ENCODE measurements at regions not wholly inside any gene's neighbourhood (a gene's known extent, or its start where the extent isn't known, plus 50 kb on each side); places are given as distances from the start of the nearest gene placed in this dataset.
"Not testable (repeated sequence)": the region's sequence is repeated elsewhere in the genome, so short reads cannot be mapped to it uniquely, and the experiment has no call there.

DNA sequence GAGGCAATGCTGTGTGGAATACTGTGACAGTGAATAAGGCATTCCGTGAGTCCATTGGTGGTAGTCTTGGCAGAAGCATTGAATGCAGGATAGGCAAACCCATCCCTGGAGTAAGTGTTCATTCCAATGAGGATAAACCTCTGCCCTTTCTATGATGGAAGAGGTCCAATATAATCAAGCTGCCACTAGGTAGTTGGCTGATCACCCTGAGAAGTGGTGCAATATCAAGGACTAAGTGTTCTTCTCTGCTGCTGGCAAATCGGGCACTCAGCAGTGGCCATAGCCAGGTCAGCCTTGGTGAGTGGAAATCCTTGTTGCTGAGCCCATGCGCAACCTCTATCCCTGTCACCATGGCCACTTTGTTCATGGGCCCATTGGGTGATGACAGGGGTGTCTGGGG, 70.1 kb downstream of the FBXO4 start:
- no peak for FAIRE-seq

DNA sequence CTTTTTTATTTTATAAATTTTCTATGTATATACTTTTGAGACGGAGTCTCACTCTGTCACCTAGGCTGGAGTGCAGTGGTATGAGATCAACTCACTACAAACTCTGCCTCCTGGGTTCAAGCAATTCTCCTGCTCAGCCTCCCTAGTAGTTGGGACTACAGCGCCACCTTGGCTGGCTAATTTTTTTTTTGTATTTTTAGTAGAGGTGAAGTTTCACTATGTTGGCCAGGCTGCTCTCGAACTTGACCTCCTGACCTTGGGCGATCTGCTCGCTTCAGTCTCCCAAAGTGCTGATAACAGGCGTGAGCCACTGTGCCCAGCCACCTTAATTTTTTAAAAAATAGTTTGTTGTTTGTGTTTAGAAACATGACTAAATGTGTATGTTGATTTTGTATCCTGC, 76.6 kb downstream of the FBXO4 start:
- no peak for FAIRE-seq

- not testable (repeated sequence) for FAIRE-seq
These were observed 78.8 kb downstream of the FBXO4 start for GRCh38 chr5:42003852-42004251.

- FAIRE-seq: no peak
These were observed 80.6 kb downstream of the FBXO4 start for GRCh38 chr5:42005561-42006153.

DNA sequence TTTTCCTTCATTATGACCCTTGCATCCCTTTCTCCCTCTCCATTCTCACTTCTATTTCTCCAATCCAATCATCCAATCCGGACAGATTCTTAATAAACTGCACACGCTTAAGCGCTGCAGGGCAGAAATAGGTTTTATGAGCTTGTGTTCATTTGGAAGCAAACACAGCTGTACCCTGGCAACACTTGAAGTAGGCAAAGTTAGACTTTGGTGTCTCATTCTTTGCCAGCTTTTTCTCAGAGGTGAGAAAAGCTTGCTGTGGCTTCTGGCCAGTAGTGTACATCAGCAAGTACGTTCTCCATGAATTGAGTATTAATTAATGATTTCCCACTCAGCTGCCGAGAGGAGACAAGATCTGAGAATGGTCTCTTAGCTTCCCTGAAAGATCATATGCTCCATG, 88.5 kb downstream of the FBXO4 start:
- no peak for FAIRE-seq

DNA sequence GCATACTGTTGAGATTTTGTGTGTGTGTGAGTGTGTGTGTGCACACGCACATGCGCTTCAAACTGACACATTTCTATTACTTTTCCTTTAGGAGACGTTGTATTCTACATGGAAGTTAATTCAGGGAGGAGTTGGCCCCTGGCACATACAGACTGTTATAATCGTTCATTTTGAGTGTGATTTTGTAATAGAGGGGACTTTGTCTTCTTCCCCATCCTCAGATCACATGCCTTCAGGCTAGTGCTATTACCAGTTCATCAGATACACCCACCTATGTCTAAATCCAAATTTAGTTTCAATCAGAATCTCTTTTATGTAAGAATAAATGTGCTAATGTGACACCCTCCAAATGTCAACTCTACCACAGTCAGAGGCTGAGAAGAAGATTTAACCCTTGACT, 90.2 kb downstream of the FBXO4 start:
- FAIRE-seq: no peak

DNA sequence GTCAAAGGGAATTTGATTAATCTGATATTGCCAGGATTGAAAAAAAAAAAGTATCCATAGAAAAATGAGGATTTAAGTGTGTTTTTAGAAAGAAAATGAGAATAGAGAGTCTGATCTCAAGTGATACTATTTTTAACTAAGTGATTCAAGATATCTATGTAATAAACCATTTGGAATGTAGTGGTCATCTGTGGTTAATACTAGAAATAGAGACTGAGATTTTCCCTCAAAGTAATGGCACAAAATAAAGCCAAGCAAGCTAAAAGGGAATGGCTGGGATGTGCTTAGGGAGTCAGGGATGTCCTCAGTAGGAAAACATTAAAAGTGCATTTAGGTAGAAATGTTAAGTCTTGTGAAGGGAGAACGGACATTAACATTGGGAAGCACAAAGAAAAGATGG, 90.6 kb downstream of the FBXO4 start:
- FAIRE-seq: no peak

DNA sequence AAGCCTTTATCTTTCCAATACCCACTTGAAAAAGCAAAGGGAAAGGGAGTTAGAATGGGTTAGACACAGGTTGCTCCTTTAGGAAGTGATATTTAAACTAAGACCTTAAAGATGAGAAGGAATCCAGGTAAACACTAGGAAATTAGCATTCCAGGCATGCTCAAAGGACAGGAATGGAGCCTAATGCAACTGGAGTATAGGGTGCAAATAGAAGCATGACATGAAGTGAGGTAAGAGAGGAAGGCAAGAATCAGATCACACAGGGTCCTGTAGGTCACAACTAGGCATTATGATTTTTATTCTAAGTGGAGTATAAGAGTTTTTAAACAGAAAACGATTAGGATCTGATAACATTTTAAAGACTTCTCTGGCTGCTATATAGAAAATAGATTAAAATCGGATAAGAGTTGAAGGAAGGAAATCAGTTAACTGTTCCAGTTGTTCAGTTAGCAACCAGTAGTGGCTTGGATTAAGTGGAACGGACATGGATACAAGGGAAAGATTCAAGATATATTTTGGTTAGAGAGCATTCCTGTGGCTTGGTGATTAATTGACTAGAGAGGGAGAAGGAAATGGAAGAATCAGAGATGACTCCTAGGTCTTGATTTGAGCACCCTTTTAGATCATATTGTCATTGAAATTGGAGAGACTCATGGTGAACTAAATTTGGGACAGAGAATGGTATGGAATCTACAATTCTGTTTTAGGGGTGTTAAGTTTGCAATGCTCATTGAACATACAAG, 95.9 kb downstream of the FBXO4 start:
- no peak for FAIRE-seq

- FAIRE-seq: no peak
These were observed 96.8 kb downstream of the FBXO4 start for GRCh38 chr5:42021923-42022322.

DNA sequence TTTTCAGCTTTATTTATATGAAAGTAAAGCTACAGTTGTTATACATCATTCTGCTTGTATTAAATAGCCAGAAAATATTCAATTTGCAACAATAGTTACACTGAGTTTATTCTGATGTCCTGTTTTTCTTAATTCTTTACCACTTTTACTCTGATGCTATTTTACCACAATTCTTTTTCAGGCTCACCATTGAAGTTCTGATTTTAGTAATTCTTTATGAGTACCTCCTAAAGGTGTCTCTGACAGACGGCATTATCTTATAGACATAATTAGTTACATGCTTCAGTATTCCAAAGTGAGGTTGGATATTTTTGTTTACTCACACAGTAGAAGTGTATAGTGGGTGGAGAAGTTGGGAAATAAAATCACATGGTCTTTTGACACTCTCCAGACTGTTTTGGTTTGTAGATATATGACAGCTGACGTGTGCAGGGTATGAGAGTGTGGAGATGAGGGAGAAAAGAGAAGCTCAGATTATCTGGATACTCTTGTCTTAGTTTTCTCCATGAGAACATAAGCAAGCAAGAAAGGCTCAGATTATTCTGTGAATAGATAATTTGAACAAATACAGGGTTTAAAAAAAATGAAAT, 97.4 kb downstream of the FBXO4 start:
- no peak for FAIRE-seq

GRCh38 chr5:42026446-42026845, 101.4 kb downstream of the FBXO4 start:
- FAIRE-seq: no peak

- no peak for FAIRE-seq
These were observed 107.1 kb downstream of the FBXO4 start for GRCh38 chr5:42032137-42032536.

DNA sequence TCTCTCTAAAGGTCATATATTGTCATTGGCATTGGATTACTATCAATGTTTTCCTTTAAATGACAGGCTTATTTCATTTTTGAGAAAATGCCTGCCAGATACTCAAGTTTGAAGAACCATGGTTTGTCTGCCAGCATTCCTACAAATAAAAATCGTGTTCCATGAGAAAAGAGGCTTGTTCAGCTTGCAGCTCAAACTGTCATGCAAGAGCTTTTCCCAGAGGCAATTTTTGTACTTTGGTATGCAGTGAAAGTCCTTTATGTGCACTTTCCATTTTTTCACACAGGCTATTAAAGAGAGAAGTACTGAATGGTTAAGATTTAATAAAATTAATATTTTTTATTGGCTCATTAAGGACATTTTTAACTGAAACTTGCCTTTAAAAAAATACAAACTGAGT, 110.4 kb downstream of the FBXO4 start:
- no peak for FAIRE-seq

DNA sequence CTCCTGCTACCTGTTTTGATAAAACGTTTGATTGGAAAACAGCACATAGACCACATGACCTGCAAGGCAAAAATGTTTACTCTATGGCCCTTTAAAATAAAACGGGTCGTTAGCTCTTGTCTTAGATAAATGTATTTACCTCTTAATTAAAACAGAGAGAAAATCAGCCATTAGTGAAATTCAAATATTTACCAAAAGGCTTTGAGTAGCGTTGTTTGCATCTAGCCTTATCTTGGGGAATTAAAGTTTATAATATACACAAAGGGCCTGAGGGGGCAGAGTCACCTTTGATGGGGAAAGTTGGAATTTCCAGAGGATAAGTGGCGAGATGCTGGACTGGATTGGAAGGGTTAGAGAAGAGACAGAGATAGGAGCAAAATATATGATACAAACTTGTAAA, 111.3 kb downstream of the FBXO4 start:
- FAIRE-seq: no peak

GRCh38 chr5:42037379-42037932, 112.4 kb downstream of the FBXO4 start:
- no peak for FAIRE-seq

- no peak for FAIRE-seq
These were observed 118.3 kb downstream of the FBXO4 start for GRCh38 chr5:42043400-42043799.

DNA sequence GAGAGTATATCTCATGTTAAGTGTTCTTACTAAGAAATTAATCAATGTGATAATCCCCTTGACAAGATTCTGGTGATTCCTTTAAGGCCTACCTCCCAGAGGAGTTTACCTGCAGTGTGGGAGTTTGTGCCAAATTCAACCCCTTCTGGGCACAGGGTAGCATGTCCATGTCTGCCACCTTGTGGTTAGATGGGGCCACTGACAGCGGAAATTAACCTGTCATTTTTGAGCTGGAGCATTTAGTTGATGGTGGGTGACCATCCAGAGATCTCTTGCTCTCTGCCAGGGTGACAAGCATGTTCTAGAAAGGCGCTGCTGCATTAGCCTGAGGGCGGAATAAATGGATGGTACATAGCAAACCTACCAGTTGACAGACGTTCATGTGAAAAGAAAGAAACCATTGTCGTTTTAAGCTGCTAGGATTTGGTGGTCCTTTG, 132.2 kb downstream of the FBXO4 start:
- FAIRE-seq: no peak

- no peak for FAIRE-seq
These were observed 134.2 kb downstream of the FBXO4 start for GRCh38 chr5:42059291-42059690.

GRCh38 chr5:42059778-42060464, 134.8 kb downstream of the FBXO4 start:
- no peak for FAIRE-seq

DNA sequence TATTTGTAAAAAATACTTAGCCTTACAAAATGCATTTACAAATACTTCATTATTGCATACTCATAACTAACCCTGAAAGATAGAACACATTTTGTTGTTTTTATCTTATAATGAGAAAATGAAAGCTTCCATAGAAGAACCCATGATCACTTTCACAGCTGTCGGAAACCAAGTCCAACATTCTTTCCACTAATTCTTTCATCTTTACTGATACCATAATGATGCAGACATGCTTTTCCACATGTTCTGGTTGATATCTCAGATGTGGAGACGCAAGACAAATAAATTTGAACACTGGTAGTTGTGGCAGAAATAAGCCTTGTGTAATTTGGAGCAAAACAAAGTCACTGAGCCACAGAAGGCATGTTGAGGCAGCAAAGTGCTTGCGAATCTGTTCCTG, 136.0 kb downstream of the FBXO4 start:
- no peak for FAIRE-seq

DNA sequence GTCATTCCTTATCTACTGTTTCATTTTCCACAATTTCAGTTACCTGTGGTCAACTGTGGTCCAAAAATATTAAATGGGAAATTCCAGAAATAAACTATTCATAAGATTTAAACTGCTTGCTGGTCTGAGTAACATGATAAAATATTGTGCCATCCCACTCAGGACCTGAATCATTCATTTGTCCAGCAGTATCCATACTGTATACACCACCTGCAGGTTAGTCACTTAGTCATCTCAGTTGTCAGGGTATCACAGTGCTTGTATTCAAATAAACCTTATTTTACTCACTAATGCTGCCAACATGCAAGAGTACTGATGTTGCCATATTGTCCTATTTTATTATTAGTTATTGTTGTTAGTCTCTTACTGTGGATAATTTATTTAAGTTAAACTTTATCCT, 139.7 kb downstream of the FBXO4 start:
- no peak for FAIRE-seq

GRCh38 chr5:42066131-42066530, 141.1 kb downstream of the FBXO4 start:
- no peak for FAIRE-seq

DNA sequence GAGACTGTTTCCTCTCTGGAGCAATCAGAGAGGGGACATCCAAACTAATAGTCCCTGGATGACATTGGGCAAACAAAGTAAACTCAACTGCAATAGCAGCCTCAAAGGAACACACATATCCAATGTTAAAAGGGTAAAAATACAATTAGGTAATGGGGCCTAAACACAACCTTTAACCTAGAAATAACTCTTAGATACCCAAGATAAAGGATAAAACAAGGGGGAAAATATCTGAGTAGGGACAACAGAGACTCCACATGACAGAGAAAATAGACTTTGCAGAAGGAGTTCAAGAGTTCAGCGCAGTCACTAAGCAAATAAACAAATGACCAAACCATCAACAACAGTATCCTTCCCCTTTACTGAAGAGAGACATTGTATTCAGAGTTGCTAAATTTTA, 149.3 kb downstream of the FBXO4 start:
- FAIRE-seq: no peak
